Stimulated activated CD8-positive, alpha-beta memory T cell treated with anti-CD3 and anti-CD28 coated beads, Interleukin-15, amount 100 ng/mL, for 24 hours (primary cell): ENCODE measurements at regions not wholly inside any gene's neighbourhood (a gene's known extent, or its start where the extent isn't known, plus 50 kb on each side); places are given as distances from the start of the nearest gene placed in this dataset.
"Not testable (repeated sequence)": the region's sequence is repeated elsewhere in the genome, so short reads cannot be mapped to it uniquely, and the experiment has no call there.

Source experiments
- DNase-seq: peaks from one replicate; pipeline ENCODE4 v3.0.0-alpha.2; 2020; ENCODE audit warnings: low read depth

DNA sequence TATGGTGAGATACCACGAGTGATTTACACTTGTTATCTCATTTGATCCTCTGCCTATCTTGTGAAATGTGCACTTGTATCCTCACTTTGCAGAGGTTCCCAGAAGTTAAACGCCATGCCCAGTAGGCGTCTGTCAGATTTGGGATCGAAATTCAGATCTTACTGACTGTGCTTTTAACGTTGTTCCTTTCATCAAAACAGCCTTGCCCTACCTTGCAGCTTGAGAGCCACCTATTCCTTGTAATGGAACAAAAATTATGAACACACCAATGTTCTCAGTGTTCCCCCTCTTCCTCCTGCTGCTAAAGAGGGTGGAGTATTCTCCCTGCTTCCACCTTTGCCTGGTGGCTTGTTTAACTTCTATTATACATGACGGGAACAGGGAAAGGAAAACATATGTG is 257.0 kb downstream of the MSX2 start:
- DNase-seq, result no peak

DNA sequence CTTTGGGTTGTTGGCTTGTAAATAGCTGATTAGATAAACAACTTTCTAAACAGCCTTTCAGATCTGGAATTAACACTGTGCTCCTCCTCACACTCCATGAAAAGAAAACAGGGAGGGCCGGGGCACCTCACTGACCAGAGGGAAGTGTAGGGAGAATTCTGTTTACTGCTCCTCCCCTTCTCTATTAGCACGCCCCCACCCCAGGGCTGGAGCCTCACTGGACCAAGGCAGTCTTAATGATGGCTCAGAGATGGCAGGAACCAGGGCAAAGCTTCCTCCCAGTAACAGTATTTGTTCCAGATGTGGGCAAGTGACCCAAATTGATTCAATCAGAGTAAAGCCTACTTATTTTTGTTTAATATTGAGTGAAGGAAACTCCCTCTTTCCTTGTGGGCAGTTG is 256.6 kb downstream of the MSX2 start:
- no peak for DNase-seq

DNA sequence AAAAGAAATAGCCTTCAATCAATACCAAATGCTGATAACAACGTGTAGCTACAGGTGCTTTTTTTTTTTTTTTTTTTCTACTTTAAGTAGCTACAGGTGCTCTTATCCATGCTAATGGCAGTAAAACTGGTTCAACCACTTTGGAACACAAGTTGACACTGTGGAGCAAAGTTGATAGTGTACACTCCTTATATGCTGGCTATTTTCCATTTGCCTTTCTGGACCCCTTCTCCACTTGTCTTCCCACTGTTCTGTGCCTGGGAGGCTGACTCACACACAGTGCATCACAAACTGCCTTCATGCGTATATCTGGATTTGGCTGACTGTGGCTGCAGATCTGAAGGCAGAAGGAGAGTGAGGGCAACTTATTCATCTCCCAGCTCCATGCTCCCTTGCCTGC is 247.9 kb downstream of the MSX2 start:
- DNase-seq, result no peak

DNA sequence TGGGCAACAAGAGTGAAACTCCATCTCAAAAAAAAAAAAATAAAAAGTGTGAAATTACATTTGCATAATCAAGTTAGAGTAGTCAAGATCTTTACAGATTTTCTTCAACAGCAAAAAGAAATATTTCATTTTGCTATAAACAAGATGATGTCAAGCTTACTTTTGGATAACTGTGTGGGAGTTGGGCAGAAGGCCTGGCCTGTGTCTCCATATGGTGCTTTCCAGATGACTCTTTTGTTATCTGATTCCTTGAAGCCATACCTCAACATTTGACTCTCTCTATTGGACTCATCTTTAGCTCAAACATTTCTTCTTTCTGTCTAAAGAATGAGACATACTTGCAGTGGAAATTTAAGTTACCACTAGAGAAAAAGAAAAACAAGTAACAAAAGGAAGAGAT is 246.8 kb downstream of the MSX2 start:
- no peak for DNase-seq

DNA sequence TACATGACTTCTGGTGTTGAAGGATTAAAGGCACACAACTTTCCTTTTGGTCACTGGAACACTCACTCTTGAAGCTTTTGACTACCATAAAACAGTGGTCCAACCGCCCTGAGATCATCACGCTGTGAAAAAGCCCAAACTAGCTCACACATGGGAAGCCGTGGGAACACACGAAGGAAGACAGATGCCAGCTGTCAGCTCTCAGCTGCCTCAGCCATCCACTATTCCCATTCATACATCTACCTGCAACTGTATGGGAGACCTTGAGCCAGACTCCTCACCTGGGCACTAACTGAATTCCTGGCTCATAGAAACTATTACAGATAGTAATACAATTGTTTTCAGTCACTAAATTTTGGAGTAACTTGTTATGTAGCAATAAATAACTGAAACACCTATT is 246.1 kb downstream of the MSX2 start:
- DNase-seq, result no peak

DNA sequence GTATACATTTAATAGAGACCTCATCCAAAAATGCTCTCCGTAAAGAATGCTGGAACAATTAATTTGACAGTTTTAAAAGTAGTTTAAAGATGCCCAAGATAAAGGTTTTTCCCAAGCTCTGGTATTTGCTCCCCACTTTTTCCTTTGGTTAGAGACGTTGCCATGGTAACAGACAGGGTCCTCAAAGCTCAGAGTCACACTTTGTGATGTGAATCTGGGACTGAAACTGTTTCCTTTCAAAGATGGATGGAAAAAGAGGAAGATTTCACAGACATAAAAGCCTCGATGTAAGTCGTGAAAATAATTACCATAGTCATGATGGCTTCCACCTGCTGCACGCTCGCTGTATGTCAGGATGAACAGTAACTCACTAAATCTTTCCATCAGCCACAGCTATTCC is 229.5 kb downstream of the MSX2 start:
- DNase-seq, result no peak

DNA sequence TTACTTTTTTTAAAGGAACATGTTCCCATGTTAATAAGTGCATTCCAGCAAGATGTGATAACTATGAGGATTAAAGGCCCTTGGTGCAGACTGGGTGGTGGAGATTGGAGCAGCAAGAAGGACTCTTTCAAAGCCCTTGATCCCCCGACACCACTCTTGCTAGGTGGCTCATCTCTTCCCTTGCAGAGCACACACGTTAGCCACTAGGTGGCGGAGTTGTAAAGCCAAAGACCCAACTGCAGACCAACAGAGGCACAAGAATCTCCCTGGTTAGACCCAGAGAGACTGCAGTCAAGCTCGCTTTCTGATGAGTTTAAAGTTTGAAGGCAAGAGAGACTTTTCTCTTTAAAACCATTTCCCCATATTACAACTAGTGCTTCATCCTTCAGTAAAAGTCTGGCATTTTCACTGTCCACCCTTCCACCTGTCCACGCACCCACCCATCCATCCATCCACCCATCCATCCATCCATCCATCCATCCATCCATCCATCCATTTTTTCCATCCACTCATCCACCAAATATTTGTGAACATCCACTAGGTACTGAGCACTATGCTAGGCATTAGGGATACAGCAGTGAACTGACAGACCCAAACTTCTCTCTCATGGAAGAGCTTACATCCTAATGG is 226.9 kb downstream of the MSX2 start:
- DNase-seq, result peak; percentile 3

DNA sequence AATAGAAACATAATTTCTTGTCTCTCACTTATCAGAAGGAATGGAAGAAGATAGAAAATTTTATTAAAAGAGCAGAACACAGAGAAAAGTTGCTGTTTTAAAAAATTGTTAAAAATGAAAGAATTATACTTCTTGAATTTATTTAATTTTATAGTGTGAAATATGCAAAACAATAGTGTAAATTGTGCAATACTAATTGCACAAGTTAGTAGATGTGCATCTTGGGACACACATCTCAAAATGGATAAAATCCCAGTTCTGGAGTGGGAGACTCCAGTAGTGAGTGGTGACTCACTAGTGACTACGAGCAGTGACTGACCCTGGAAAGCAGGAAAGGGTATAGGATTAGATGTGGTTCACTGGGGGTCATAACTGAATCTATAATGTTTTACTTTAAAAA is 223.2 kb downstream of the MSX2 start:
- no peak for DNase-seq

DNA sequence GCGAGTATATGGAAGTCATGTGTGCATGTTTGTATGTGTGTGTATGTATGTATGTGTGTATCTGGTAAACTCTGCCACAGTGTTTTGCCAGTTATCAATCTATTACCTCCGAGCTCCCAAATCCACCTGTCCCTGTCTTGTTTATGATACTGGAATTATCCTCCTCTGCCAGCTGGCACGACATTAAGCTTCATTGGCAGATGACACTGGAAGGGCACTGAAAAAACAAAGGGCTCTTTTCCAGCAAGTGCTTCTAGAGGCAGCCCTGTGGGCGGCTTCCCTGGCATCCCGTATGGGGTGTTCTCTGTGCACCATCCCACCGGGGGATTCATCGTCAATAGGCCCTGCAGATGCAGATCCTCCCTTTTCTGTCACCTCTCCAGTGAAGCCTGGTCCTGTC is 221.5 kb downstream of the MSX2 start:
- no peak for DNase-seq

DNA sequence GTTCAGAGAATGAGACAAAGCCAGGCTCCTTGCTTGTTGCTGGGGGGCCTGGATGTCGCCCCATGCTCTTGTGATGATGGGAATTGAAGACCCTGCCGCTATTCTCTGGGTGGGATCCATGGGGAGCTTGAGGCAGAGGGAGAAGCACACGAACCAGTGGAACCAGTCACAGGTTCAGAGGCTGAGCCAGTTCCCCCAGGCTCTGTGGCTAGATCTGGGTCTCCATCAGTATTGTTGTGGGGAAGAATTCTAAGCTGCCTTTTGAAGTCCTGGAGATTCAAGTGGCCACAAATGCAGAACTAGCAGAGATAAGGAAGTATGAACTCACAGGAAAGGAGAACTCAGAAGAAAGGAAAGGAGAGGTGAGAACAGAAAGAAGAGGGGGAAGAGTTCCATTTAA is 219.4 kb downstream of the MSX2 start:
- DNase-seq, result no peak

DNA sequence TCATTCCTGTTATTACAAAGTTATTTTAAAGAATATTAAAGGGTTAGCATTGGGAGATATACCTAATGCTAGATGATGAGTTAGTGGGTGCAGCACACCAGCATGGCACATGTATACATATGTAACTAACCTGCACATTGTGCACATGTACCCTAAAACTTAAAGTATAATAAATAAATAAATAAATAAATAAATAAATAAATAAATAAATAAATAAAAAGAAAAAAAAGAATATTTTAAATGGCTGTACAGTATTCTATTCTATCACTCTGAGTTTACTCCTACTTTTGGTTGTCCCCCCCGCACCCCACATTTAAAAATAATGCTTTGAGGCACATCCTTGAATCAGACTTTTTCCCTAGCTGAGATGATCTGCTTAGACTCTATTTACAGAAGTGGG is 218.6 kb downstream of the MSX2 start:
- DNase-seq, result not testable (repeated sequence)

DNA sequence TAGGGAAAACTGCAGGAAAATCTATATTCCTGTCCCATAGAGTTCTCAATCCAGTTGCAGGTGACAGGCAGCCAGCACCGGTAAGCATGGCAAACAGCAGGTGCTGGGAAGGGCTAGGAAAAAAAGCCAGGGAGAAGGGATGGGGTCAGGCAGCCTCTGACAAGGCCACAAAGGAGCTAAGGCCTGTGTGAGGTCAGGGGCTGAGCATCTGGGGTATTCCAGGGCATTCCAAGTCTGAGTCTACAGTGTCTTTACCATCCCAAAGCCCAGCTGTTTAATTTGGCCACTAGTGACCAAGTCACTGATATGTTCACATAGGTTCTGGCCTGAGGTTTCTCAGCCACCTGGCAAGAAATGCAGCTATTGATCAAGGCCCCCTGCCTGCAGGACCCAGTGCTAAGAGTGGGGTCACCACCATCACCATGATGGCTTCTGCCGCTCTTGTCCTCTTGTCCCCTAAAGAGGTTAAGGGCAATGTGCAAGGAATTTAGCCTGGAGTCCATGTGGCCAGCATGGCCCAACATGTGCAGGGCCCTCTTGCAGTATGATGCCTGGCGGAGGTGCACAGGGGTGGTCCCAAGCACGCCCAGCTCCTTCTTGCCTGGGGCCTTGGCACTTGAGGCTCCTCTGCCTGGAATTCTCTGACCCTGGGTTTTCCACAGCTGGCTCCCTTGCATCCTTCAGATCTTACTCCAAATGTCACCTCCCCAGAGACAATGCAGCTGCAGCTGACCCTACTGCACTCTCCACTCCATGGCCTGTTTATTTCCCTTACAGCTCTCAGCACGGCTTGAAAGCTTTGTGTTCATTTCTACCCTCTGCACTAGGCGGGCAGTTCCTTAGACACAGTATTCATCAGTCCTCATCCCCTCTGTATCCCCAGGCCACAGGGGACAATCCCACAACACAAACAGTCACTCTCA is 213.1 kb downstream of the MSX2 start:
- DNase-seq, result no peak

DNA sequence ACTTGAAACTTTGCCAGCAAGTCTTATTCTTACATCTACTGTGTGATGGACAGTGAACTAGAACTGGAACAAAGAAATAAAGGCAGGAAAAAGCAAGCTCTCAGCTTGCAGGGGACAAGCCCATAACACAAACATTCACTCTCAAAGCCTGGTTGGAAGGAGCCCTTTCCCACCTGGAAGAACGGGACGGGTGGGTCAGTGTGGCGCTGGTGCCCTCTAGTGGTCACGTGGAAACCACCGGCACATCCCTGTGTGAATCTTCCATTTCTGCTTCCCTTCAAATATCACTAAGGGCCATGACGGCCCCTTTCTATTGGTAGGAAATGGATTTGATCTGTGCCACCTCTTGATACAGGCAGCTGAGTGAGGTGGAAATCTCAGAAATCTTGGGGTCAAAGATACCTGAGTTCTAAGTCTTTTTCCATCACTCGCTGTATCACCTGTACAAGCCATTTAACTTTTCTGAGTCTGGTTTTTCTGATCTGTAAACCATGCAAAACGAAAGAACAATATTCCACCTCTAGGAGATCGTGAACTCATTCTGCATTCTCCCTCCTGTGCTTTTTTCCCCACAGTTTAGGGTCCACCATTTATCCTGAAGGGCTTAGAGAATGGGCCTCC is 211.6 kb downstream of the MSX2 start:
- DNase-seq, result peak; percentile 11

DNA sequence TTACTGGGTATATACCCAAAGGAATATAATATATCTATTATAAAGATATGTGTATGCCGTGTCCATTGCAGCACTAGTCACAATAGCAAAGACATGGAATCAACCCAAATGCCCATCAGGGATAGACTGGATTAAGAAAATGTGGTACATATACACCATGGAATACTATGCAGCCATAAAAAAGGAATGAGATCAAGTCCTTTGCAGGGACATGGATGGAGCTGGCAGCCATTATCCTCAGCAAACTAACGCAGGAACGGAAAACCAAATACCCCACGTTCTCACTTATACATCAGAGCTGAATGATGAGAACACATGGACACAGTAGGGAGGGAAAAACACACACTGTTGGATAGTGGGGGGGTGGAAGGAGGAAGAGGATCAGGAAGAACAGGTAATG is 206.7 kb downstream of the MSX2 start:
- not testable (repeated sequence) for DNase-seq

DNA sequence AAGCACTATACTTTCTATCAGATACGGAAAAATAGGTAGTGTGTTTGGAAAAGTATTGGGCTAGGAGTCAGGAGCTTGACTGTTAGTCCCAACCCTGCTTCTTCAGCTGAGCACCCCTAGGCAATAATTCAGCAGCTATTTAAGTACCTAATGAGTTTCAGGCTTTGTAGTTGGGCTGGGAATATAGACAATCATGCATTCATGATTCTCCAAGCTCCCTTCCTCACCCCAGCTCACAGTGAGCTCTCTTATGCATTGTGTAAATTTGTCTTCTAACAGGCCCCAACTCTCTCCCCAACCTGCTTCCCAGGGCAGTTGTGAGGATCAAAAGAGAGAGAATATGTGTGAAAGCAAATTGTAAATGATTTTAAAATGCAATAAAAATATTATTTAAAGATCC is 201.2 kb downstream of the MSX2 start:
- DNase-seq, result no peak

DNA sequence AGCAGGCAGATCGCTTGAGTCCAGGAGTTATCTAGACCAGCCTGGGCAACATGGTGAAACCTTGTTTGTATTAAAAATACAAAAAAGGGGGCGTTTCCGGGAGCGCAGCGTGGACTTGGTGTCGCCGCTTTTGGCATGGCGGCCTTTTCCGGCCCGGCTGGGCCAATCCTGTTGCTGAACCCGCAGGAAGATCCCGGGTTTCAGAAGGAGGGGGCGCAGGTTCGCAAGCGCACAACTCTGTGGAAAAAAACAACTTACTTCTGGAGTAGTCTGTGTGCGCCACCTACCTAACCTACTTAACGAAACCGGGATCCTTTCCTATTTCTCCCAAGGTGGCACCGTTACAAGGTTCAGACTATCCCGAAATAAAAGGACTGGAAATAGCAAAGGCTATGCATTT is 198.6 kb downstream of the MSX2 start:
- no peak for DNase-seq

DNA sequence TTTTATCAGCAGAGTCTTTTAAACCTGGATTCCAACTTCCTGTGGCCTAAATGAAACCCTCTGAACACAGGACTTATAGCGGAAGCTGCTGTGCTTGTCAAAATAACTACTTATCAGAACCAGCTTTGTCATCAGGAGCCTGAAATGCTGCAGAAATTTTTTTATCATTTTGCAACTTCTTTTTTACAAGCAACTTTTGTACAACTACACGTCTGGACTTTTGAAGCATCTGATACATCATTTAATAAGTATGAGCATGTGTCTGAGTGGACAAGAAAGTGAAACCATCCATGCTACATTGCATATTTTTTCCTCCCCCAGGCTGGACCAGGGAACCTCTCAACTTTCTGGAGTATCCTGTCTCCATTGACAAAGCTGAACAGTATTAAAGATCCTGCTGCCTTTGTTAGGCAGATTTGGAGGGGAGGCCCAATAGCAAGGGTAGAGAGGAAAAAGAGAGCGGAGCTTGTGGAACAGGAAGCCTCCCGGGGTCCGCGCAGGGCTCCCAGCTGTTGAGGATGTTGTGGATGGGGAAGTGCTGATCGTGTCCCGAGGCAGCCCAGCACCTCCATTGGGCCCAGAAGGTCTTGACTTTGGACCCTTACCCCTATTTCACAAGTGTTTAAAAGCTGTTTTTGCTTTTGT is 196.6 kb downstream of the MSX2 start:
- DNase-seq, result no peak

DNA sequence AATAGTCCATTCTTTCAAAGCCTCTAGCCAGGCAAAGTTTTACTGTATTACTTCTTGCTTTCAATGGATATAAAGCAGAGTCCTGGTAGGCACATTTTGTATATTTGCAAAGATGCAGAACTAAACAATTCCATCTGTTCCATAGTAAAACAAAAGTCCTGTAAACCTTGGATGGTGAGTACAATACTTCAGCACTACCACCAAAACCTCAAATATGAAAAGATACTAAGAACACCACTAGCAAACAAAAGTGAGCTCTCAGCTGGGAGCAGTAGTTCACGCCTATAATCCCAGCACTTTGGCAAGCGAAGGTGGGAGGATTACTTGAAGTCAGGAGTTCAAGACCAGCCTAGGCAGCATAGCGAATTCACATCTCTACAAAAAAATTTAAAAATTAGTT is 195.0 kb downstream of the MSX2 start:
- DNase-seq, result no peak

DNA sequence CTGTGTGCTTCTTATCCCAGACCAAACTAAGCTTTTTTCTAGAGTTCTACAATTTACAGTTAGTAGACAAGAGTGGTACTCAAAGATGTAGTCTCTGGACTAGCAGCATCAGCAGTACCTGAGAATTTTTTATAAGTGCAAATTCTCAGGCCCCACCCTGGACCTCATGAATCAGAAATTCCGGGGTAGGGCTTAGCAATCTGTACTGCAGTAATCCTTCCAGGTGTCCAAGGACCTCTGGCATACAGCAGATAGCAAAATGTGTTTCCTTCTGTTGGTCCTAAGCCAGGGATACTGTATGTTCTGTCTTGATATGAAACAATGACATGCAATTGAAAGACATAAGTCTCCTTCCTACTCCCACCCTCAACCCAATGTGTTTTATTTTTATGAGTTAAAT is 194.3 kb downstream of the MSX2 start:
- no peak for DNase-seq

DNA sequence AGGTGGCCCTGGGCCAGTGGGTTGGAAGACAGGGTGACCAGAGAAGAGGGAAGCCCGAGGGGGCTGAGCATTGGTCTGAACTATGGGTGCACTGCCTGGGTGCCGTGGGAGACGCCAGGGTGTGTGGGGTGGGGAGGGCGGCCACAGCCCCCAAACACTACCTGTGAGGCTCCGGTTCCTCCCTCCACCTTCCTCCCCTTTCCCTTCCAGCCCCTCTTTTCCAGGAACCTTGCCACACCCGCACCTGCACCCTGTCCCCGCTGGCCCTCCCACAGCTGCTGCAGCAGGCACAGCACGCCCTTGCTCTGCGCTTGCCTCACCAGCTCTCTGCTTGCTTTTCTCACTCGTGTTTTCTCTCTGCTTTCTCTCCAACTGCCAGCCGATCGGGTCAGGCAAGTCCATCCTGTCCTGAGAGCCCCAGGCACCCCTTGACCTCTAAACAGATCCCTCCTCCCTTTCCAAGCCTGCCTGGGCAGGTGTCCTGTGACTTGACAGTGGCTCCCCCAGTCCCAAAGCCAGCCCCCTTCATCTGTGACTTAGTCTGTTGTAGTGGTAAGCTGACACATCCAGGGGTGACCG is 193.7 kb downstream of the MSX2 start:
- no peak for DNase-seq

DNA sequence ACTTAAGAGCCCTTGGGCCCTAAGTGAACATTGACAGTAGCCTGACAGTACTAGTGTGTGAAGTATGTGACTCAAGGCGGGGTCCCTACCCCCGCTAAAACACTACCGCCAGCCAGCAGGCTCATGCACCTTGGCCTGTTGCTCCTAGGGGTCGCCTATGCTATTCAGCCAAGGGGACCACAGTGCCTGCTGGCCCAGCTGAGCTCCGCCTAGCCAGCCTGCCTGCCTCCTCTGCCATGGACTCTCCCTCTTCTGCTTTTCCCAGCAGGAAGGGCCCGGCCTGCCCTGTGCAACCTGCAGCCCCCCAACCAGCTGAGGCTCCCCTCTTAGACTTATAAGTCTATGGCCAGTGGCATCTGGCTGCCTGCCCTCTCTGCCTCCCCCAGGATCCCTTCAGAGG is 193.1 kb downstream of the MSX2 start:
- DNase-seq, result not testable (repeated sequence)

DNA sequence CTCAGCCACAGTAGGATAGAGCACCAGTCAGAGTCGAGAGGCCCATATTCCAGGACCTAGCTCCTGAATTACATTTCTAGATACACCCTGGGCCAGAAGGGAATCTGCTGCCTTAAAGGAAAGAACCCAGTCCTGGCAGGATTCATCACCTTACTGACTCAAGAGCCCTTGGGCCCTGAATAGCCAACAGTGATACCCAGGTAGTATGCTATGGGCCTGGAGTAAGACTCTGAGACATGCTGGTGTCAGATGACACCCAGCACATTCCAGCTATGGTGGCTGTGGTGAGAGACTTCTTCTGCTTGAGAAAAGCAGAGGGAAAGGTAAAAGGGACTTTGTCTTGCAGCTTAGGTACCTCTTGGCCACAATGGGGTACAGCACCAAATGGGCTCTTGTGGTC is 192.5 kb downstream of the MSX2 start:
- not testable (repeated sequence) for DNase-seq
